PC-3 (cell line): ENCODE measurements at regions not wholly inside any gene's neighbourhood (a gene's known extent, or its start where the extent isn't known, plus 50 kb on each side); places are given as distances from the start of the nearest gene placed in this dataset.

ENCODE experiments used
- ATAC-seq: fragments of 200-7000 bp; cut with Tn5 transposase; 2 replicates; pipeline ENCODE4 v1.9.1; 2020; ENCODE audit warnings: mild to moderate bottlenecking, moderate library complexity
- BruUV-seq: library from RNA; stranded (reverse); fragments of 400-500 nt; replicated peaks from 2 replicates; lab custom pipeline; 2021; lab: Mats Ljungman, UMichigan
- CTCF ChIA-PET: fragments of 300-600 bp; sonication (Branson Sonifier 250); formaldehyde crosslinking; loops from one replicate; lab custom pipeline; 2022; ENCODE audit warnings: antibody characterized with exemption; lab: Charles Lee
- POLR2A ChIA-PET: fragments of 300-600 bp; sonication (Branson Sonifier 250); formaldehyde crosslinking; loops from one replicate; lab custom pipeline; 2022; ENCODE audit warnings: antibody characterized with exemption; ENCODE audit not compliant: unreplicated experiment; lab: Charles Lee
- DNase-seq: peaks from one replicate; pipeline ENCODE4 v3.0.0-alpha.2; 2015
- H2AFZ ChIP-seq: fragments of 300-600 bp; sonication (generic); 2 replicates; pipeline ENCODE4 v1.6.0; 2016; ENCODE audit warnings: antibody characterized with exemption, low read length
- H3F3A ChIP-seq: fragments of 300-600 bp; sonication (generic); one replicate; pipeline ENCODE4 v1.6.0; 2017; ENCODE audit warnings: antibody characterized with exemption, low read length, control low read depth, mild to moderate bottlenecking; ENCODE audit not compliant: unreplicated experiment
- H3K27ac ChIP-seq: fragments of 300-600 bp; sonication (generic); 2 replicates; pipeline ENCODE4 v1.5.1; 2016; ENCODE audit warnings: mild to moderate bottlenecking, low read length
- H3K27me3 ChIP-seq: fragments of 300-600 bp; sonication (generic); 2 replicates; pipeline ENCODE4 v1.6.1; 2016; ENCODE audit warnings: low read length, mixed read lengths
- H3K36me3 ChIP-seq: fragments of 300-600 bp; sonication (generic); 2 replicates; pipeline ENCODE4 v1.6.1; 2016; ENCODE audit warnings: low read depth, mixed run types, low read length, mixed read lengths
- H3K4me1 ChIP-seq: fragments of 300-600 bp; sonication (generic); 2 replicates; pipeline ENCODE4 v1.5.1; 2016; ENCODE audit warnings: low read length; ENCODE audit not compliant: insufficient read depth
- H3K4me2 ChIP-seq: fragments of 300-600 bp; sonication (generic); 2 replicates; pipeline ENCODE4 v1.6.0; 2016; ENCODE audit warnings: low read length
- H3K4me3 ChIP-seq: fragments of 300-600 bp; sonication (generic); 2 replicates; pipeline ENCODE4 v1.5.1; 2016; ENCODE audit warnings: mild to moderate bottlenecking, low read length, mixed read lengths
- H3K79me2 ChIP-seq: fragments of 300-600 bp; sonication (generic); 2 replicates; pipeline ENCODE4 v1.6.1; 2017; ENCODE audit warnings: low read length, mixed read lengths
- H3K9ac ChIP-seq: fragments of 300-600 bp; sonication (generic); 2 replicates; pipeline ENCODE4 v1.6.0; 2016; ENCODE audit warnings: mild to moderate bottlenecking, low read length
- H3K9me2 ChIP-seq: fragments of 300-600 bp; sonication (generic); replicated peaks from 2 replicates; pipeline ENCODE4 v1.6.1; 2016; ENCODE audit warnings: mixed run types, low read length, mixed read lengths
- H3K9me3 ChIP-seq: fragments of 300-600 bp; sonication (generic); 2 replicates; pipeline ENCODE4 v1.6.1; 2016; ENCODE audit warnings: low read length, mixed read lengths
- H4K20me1 ChIP-seq: fragments of 300-600 bp; sonication (generic); 2 replicates; pipeline ENCODE4 v1.6.1; 2016; ENCODE audit warnings: low read length, mixed read lengths
- EZH2 ChIP-seq: fragments of 300-600 bp; sonication (generic); IDR thresholded peaks from one replicate; pipeline ENCODE4 v1.6.1; 2017; ENCODE audit warnings: antibody characterized with exemption, mild to moderate bottlenecking, low read length; ENCODE audit not compliant: unreplicated experiment
- EZH2phosphoT487 ChIP-seq: fragments of 300-600 bp; sonication (generic); IDR thresholded peaks from 2 replicates; pipeline ENCODE4 v1.6.1; 2018; ENCODE audit warnings: mild to moderate bottlenecking, antibody characterized with exemption, low read length, borderline replicate concordance
- intact Hi-C: fragments of 100-400 bp; cut with micrococcal nuclease; formaldehyde crosslinking; loops from 2 replicates; pipeline ENCODE4 v1.9.0; 2023
- TF ChIP-seq, protein P1 (sequence below): fragments of 300-600 bp; sonication (generic); conservative IDR thresholded peaks from 2 replicates; pipeline ENCODE4 v1.5.1; 2017; ENCODE audit warnings: antibody characterized with exemption, low read depth, mild to moderate bottlenecking, low read length

DNA sequence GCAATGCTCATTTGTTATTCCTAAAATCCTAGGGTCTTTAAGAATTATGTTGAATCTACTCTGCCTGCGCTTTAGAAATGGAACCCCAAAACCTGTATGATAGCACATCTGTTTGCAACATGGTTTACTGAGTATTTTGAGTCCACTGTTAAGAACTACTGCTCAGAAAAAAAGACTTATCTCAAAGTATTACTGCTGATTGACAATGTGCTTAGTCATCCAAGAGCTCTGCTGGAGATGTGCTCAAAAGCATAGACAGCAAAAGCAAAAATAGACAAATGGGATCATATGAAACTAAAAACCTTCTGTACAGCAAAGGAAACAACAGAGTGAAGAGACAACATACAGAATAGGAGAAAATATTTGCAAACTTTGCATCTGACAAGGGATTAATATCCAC, 107.0 kb downstream of the CTH start:
- no peaks in the 10 kb centered on the region for H3K9me2 ChIP-seq
- H4K20me1 ChIP-seq = no peaks in the 10 kb centered on the region
- H3K27ac ChIP-seq = no peak overlapping the region
- BruUV-seq = no TSS peak
- H3K4me3 ChIP-seq = no peak overlapping the region
- H3K9ac ChIP-seq = no peak overlapping the region
- no peak overlapping the region for H3K4me2 ChIP-seq
- DNase-seq (peak; percentile 12), ATAC-seq (no peak)
- H3F3A ChIP-seq = no peaks in the 10 kb centered on the region
- no peak overlapping the region for H2AFZ ChIP-seq
- intact Hi-C loops = no loop called here
- no peaks in the 10 kb centered on the region for H3K9me3 ChIP-seq
- H3K36me3 ChIP-seq = no peaks in the 10 kb centered on the region
- TF ChIP-seq EZH2 (no peak), EZH2phosphoT487 (no peak)
- TF ChIP-seq, protein P1, sequence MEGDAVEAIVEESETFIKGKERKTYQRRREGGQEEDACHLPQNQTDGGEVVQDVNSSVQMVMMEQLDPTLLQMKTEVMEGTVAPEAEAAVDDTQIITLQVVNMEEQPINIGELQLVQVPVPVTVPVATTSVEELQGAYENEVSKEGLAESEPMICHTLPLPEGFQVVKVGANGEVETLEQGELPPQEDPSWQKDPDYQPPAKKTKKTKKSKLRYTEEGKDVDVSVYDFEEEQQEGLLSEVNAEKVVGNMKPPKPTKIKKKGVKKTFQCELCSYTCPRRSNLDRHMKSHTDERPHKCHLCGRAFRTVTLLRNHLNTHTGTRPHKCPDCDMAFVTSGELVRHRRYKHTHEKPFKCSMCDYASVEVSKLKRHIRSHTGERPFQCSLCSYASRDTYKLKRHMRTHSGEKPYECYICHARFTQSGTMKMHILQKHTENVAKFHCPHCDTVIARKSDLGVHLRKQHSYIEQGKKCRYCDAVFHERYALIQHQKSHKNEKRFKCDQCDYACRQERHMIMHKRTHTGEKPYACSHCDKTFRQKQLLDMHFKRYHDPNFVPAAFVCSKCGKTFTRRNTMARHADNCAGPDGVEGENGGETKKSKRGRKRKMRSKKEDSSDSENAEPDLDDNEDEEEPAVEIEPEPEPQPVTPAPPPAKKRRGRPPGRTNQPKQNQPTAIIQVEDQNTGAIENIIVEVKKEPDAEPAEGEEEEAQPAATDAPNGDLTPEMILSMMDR = no peak
- no peaks in the 10 kb centered on the region for H3K79me2 ChIP-seq
- 0 out of 2 replicates have a peak, but pooled peaks cover 7% of the 10 kb centered on the region for H3K27me3 ChIP-seq
- ChIA-PET CTCF (no interaction called here), POLR2A (interaction anchor here (0.6 kb wide), 1 partner anchor 25 kb away, joined by 3 read pairs; no protein-coding TSS in a partner anchor)
- no peaks in the 10 kb centered on the region for H3K4me1 ChIP-seq

DNA sequence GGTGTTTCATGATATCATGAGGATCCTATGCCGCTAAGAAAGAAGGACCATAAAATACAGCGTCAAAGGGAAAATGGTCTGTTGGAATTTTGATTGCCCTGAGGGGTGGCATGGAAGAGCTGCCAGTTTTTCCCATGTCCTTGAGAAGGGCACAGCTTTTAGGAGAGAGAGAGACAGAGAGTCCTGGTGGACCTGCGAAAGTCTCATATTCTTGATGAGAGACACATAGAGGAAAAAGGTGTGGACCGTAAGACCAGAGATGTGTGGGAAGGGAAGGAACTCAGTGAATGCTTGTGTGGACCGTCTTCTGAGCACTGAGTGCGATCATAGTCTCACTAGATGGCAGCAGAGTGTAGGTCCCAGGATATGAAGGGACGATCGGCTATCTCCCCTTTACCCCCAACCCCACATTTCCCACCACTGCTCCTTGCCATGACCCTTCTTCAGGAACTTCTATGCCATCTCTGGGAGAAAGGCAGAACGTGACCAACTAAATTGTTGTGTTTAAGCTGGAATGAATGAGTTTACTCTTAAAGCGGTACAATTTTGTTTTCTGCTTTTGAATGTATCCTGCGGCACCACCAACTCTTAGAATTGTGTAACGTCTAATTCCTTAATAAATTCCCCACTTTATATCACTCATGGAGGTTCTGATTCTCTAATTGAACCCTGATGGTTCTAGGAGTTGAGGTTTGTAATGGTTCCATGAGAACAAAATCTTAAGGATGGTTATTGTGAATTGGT, 117.7 kb downstream of the CTH start:
- no peaks in the 10 kb centered on the region for H3K9me2 ChIP-seq
- H3K9me3 ChIP-seq = no peaks in the 10 kb centered on the region
- ChIA-PET POLR2A (no interaction called here), CTCF (interaction anchor here (0.6 kb wide), 1 partner anchor 1914 kb away, joined by 4 read pairs; no protein-coding TSS in a partner anchor)
- BruUV-seq = no TSS peak
- H3K9ac ChIP-seq = no peak overlapping the region
- H3K4me1 ChIP-seq = no peaks in the 10 kb centered on the region
- DNase-seq (peak; percentile 56), ATAC-seq (peak; percentile 95)
- intact Hi-C loops = loop anchor here (1.0 to 5.0 kb wide), 2 partner anchors 89 to 522 kb away; no protein-coding TSS in a partner anchor
- TF ChIP-seq, protein P1 = peak; percentile 72
- TF ChIP-seq EZH2phosphoT487 = no peak
- H3K4me3 ChIP-seq = no peak overlapping the region
- peaks cover 48% of the 10 kb centered on the region for H3K27me3 ChIP-seq
- H2AFZ ChIP-seq = no peak overlapping the region
- H4K20me1 ChIP-seq = no peaks in the 10 kb centered on the region
- no peak overlapping the region for H3K27ac ChIP-seq
- no peak overlapping the region for H3K4me2 ChIP-seq
- no peaks in the 10 kb centered on the region for H3K79me2 ChIP-seq
- H3F3A ChIP-seq = no peaks in the 10 kb centered on the region
- H3K36me3 ChIP-seq = no peaks in the 10 kb centered on the region

DNA sequence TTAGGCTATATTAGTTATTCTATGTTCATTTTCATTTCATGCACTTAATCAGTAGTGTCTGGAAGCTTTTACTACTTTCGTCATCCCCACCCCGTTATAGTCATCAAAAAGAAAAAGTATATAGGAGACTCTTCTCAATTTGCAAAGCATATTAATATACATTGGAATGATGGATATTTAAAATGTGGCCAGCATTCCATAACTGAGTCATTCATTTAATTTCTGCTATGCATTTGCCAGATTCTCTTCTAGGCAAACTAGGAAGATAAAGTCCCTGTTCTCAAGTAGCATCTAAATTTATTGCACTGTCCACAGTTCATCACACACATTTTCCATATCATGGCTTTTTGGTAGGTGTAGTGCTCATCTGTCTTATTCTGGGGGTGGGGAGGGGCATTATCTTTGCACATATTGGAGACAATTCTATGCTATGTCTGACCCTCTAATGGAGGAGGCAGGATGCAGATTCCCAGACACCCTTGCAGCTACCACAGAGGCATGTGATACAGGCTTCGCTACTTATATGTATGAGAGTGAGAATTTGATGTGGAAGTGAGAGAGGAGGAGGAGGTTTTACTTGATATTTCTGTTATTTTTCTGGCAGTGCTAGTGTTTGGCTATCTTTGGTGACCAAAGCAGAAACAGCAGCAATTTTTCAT, 125.8 kb downstream of the CTH start:
- no peaks in the 10 kb centered on the region for H3K36me3 ChIP-seq
- intact Hi-C loops = no loop called here
- no peaks in the 10 kb centered on the region for H3F3A ChIP-seq
- H3K4me2 ChIP-seq = no peak overlapping the region
- no peaks in the 10 kb centered on the region for H3K9me3 ChIP-seq
- H3K4me3 ChIP-seq = no peak overlapping the region
- TF ChIP-seq, protein P1 = no peak
- TF ChIP-seq EZH2phosphoT487 (no peak), EZH2 (no peak)
- DNase-seq (no peak), ATAC-seq (no peak)
- H3K79me2 ChIP-seq = no peaks in the 10 kb centered on the region
- BruUV-seq = no TSS peak
- ChIA-PET POLR2A (no interaction called here), CTCF (no interaction called here)
- no peaks in the 10 kb centered on the region for H3K4me1 ChIP-seq
- no peak overlapping the region for H3K27ac ChIP-seq
- H2AFZ ChIP-seq = no peak overlapping the region
- H3K9ac ChIP-seq = no peak overlapping the region
- H3K27me3 ChIP-seq = peaks cover 82% of the 10 kb centered on the region
- H3K9me2 ChIP-seq = no peaks in the 10 kb centered on the region
- no peaks in the 10 kb centered on the region for H4K20me1 ChIP-seq
